ENCODE measurements at regions not wholly inside any gene's neighbourhood (a gene's known extent, or its start where the extent isn't known, plus 50 kb on each side); places are given as distances from the start of the nearest gene placed in this dataset.

GRCh38 chr7:18201350-18201749 lies 173.7 kb upstream of the PRPS1L1 start:
- no peak overlapping the region for H3K4me3 ChIP-seq (ENCODE audit: low read depth, low read length)
- H3K4me1 ChIP-seq (ENCODE audit: control insufficient read depth, insufficient read depth, low read length): no peaks in the 10 kb centered on the region
- ChIA-PET CTCF (interaction anchor here (1.0 kb wide), 1 partner anchor 13 kb away, joined by 3 read pairs; no protein-coding TSS in a partner anchor), POLR2A (no interaction called here)
- H3K27ac ChIP-seq (ENCODE audit: extremely low read depth, low read depth, low read length): no peak overlapping the region
- no peaks in the 10 kb centered on the region for H3K9me3 ChIP-seq (ENCODE audit: control insufficient read depth, insufficient read depth, low read depth, low read length)
- TF ChIP-seq ZNF18 (tag by site-specific recombination; IDR thresholded peaks at IDR 0.05) (no peak), ZNF19 (tag by site-specific recombination; IDR thresholded peaks at IDR 0.05; ENCODE audit: low read depth) (no peak), ZNF76 (tag by site-specific recombination; IDR thresholded peaks at IDR 0.05; ENCODE audit: borderline replicate concordance, low read depth) (no peak), ZNF639 (tag by site-specific recombination; IDR thresholded peaks at IDR 0.05) (no peak), ZNF791 (tag by site-specific recombination; IDR thresholded peaks at IDR 0.05) (no peak), ZNF513 (tag by site-specific recombination; IDR thresholded peaks at IDR 0.05) (no peak), ZNF202 (tag by site-specific recombination; IDR thresholded peaks at IDR 0.05; ENCODE audit: borderline replicate concordance) (no peak)
- H3K36me3 ChIP-seq (ENCODE audit: control insufficient read depth in 2 of 2, insufficient read depth in 1 of 2, low read length in 2 of 2): no peaks in the 10 kb centered on the region

- no peaks in the 10 kb centered on the region for H3K36me3 ChIP-seq (ENCODE audit: control insufficient read depth in 2 of 2, insufficient read depth in 1 of 2, low read length in 2 of 2)
- H3K4me1 ChIP-seq (ENCODE audit: control insufficient read depth, insufficient read depth, low read length): no peaks in the 10 kb centered on the region
- no peak overlapping the region for H3K27ac ChIP-seq (ENCODE audit: extremely low read depth, low read depth, low read length)
- POLR2A ChIA-PET: interaction anchor here (0.6 kb wide), 1 partner anchor 904 kb away, joined by 8 read pairs; no protein-coding TSS in a partner anchor
- CTCF ChIA-PET: no interaction called here
- no peaks in the 10 kb centered on the region for H3K9me3 ChIP-seq (ENCODE audit: control insufficient read depth, insufficient read depth, low read depth, low read length)
- H3K4me3 ChIP-seq (ENCODE audit: low read depth, low read length): no peak overlapping the region
- TF ChIP-seq ZNF629 (tag by site-specific recombination; IDR thresholded peaks at IDR 0.05) (no peak), ZNF561 (tag by site-specific recombination; IDR thresholded peaks at IDR 0.05; ENCODE audit: borderline replicate concordance) (no peak), ZNF521 (tag by site-specific recombination; IDR thresholded peaks at IDR 0.05) (no peak), ZNF501 (tag by site-specific recombination; IDR thresholded peaks at IDR 0.05) (no peak), ZNF26 (tag by site-specific recombination; IDR thresholded peaks at IDR 0.05) (no peak), ZNF776 (tag by site-specific recombination; IDR thresholded peaks at IDR 0.05; ENCODE audit: borderline replicate concordance) (no peak), ZNF785 (tag by site-specific recombination; IDR thresholded peaks at IDR 0.05) (no peak), OSR2 (tag by site-specific recombination; IDR thresholded peaks at IDR 0.05) (no peak), GLI4 (tag by site-specific recombination; IDR thresholded peaks at IDR 0.05) (no peak), ZNF223 (tag by site-specific recombination; IDR thresholded peaks at IDR 0.05) (no peak), PRDM6 (tag by site-specific recombination; IDR thresholded peaks at IDR 0.05) (no peak), ZNF335 (tag by site-specific recombination; conservative IDR thresholded peaks at IDR 0.05) (no peak), ZNF585B (tag by site-specific recombination; IDR thresholded peaks at IDR 0.05) (no peak), ZNF214 (tag by site-specific recombination; IDR thresholded peaks at IDR 0.05; ENCODE audit: borderline replicate concordance) (no peak), ZBTB1 (tag by site-specific recombination; IDR thresholded peaks at IDR 0.05) (no peak), ZNF555 (tag by site-specific recombination; conservative IDR thresholded peaks at IDR 0.05) (no peak)
These were observed 174.8 kb upstream of the PRPS1L1 start for GRCh38 chr7:18202315-18203045.
